DOHH2 (cell line): ENCODE measurements at regions not wholly inside any gene's neighbourhood (a gene's known extent, or its start where the extent isn't known, plus 50 kb on each side); places are given as distances from the start of the nearest gene placed in this dataset.

Source experiments
- CTCF ChIP-seq: fragments of 200-600 bp; sonication (generic); IDR thresholded peaks from one replicate; pipeline ENCODE4 v1.5.1; 2014; ENCODE audit warnings: antibody characterized with exemption, mild to moderate bottlenecking, low read depth, low read length; ENCODE audit not compliant: poor library complexity, severe bottlenecking
- EZH2phosphoT487 ChIP-seq: fragments of 200-600 bp; sonication (generic); IDR thresholded peaks from 2 replicates; pipeline ENCODE4 v1.6.1; 2017; ENCODE audit warnings: borderline replicate concordance, mild to moderate bottlenecking, antibody characterized with exemption, low read length, moderate library complexity, mixed read lengths

GRCh38 chr3:40649346-40649745, 124.6 kb downstream of the ZNF621 start:
- no peak for TF ChIP-seq CTCF
- no peak for TF ChIP-seq EZH2phosphoT487
